GM19240 (cell line): ENCODE measurements at regions not wholly inside any gene's neighbourhood (a gene's known extent, or its start where the extent isn't known, plus 50 kb on each side); places are given as distances from the start of the nearest gene placed in this dataset.
"Not testable (repeated sequence)": the region's sequence is repeated elsewhere in the genome, so short reads cannot be mapped to it uniquely, and the experiment has no call there.

ENCODE experiments used
- DNase-seq: peaks from one replicate; pipeline ENCODE4 v3.0.0; 2011; ENCODE audit warnings: low spot score; ENCODE audit not compliant: insufficient read length

GRCh38 chr13:44301639-44302015, 72.0 kb upstream of the SERP2 start:
- DNase-seq, result no peak

GRCh38 chr13:44302233-44302632, 71.4 kb upstream of the SERP2 start:
- no peak for DNase-seq

GRCh38 chr13:44302940-44303575, 70.6 kb upstream of the SERP2 start:
- DNase-seq, result no peak

- DNase-seq, result no peak
These were observed 69.8 kb upstream of the SERP2 start for GRCh38 chr13:44303681-44304432.

GRCh38 chr13:44304433-44304725, 69.2 kb upstream of the SERP2 start:
- no peak for DNase-seq

- no peak for DNase-seq
These were observed 68.3 kb upstream of the SERP2 start for GRCh38 chr13:44305286-44305685.

- DNase-seq, result no peak
These were observed 67.7 kb upstream of the SERP2 start for GRCh38 chr13:44305917-44306370.

- no peak for DNase-seq
These were observed 67.0 kb upstream of the SERP2 start for GRCh38 chr13:44306371-44307192.

- no peak for DNase-seq
These were observed 66.4 kb upstream of the SERP2 start for GRCh38 chr13:44307255-44307654.

- DNase-seq, result no peak
These were observed 65.8 kb upstream of the SERP2 start for GRCh38 chr13:44307844-44308243.

- no peak for DNase-seq
These were observed 65.3 kb upstream of the SERP2 start for GRCh38 chr13:44308352-44308751.

- DNase-seq, result no peak
These were observed 63.5 kb upstream of the SERP2 start for GRCh38 chr13:44309794-44310757.

GRCh38 chr13:44311011-44311780, 62.4 kb upstream of the SERP2 start:
- DNase-seq, result no peak

- no peak for DNase-seq
These were observed 61.5 kb upstream of the SERP2 start for GRCh38 chr13:44312131-44312530.

GRCh38 chr13:44312834-44313551, 60.6 kb upstream of the SERP2 start:
- DNase-seq, result no peak

- DNase-seq, result no peak
These were observed 60.0 kb upstream of the SERP2 start for GRCh38 chr13:44313674-44314073.

GRCh38 chr13:44314160-44314559, 59.5 kb upstream of the SERP2 start:
- DNase-seq, result not testable (repeated sequence)

- no peak for DNase-seq
These were observed 55.9 kb upstream of the SERP2 start for GRCh38 chr13:44317752-44318151.

GRCh38 chr13:44318161-44318560, 55.5 kb upstream of the SERP2 start:
- no peak for DNase-seq

- DNase-seq, result no peak
These were observed 53.0 kb upstream of the SERP2 start for GRCh38 chr13:44320611-44321010.
